Hepatocyte (in vitro differentiated cells): ENCODE measurements at regions not wholly inside any gene's neighbourhood (a gene's known extent, or its start where the extent isn't known, plus 50 kb on each side); places are given as distances from the start of the nearest gene placed in this dataset.

Experiments used
- EZH2 ChIP-seq: fragments of 200-600 bp; sonication (generic); IDR thresholded peaks from 2 replicates; pipeline ENCODE4 v1.6.1; 2016; ENCODE audit warnings: antibody characterized with exemption, mild to moderate bottlenecking, borderline replicate concordance
- EZH2phosphoT487 ChIP-seq: fragments of 200-600 bp; sonication (generic); IDR thresholded peaks from one replicate; pipeline ENCODE4 v1.6.1; 2018; ENCODE audit warnings: antibody characterized with exemption, mild to moderate bottlenecking, low read depth, moderate library complexity; ENCODE audit not compliant: unreplicated experiment, severe bottlenecking
- TF ChIP-seq, protein P1 (sequence below): fragments of 200-600 bp; sonication (generic); IDR thresholded peaks from 2 replicates; pipeline ENCODE4 v1.5.1; 2016; ENCODE audit warnings: antibody characterized with exemption, mild to moderate bottlenecking; ENCODE audit not compliant: poor library complexity

DNA sequence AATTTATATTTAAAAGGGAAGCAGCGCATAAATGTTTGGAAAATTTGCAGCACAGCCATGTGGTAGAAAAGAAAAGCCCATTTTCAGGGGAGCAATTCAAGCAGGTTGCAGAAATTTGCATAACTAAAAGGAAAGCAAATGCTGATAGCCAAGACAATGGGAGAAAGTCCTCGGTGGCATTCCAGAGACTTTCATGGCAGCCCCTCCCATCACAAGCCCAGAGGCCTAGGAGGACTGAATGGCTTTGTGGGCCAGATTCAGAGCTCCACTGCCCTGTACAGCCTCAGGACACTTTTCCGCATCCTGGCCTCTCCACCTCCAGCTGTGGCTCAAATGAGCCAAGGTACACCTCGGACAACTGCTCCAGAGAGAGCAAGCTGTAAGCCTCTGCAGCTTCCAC lies 462.9 kb downstream of the CDK5RAP2 start:
- TF ChIP-seq, protein P1, sequence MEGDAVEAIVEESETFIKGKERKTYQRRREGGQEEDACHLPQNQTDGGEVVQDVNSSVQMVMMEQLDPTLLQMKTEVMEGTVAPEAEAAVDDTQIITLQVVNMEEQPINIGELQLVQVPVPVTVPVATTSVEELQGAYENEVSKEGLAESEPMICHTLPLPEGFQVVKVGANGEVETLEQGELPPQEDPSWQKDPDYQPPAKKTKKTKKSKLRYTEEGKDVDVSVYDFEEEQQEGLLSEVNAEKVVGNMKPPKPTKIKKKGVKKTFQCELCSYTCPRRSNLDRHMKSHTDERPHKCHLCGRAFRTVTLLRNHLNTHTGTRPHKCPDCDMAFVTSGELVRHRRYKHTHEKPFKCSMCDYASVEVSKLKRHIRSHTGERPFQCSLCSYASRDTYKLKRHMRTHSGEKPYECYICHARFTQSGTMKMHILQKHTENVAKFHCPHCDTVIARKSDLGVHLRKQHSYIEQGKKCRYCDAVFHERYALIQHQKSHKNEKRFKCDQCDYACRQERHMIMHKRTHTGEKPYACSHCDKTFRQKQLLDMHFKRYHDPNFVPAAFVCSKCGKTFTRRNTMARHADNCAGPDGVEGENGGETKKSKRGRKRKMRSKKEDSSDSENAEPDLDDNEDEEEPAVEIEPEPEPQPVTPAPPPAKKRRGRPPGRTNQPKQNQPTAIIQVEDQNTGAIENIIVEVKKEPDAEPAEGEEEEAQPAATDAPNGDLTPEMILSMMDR: no peak
- TF ChIP-seq EZH2 (no peak), EZH2phosphoT487 (no peak)
